Lower lobe of right lung (tissue), 2 donors: ENCODE measurements at regions not wholly inside any gene's neighbourhood (a gene's known extent, or its start where the extent isn't known, plus 50 kb on each side); places are given as distances from the start of the nearest gene placed in this dataset.

Experiments used
- ATAC-seq, 2 donors: fragments of 200-7000 bp; cut with Tn5 transposase; one replicate each; pipeline ENCODE4 v1.9.1; 2020 to 2022; ENCODE audit warnings: mild to moderate bottlenecking in 2 of 2, moderate library complexity in 2 of 2
- DNase-seq: peaks from one replicate; pipeline ENCODE4 v3.0.0-alpha.2; 2020
- H3K27ac ChIP-seq: fragments of 200-600 bp; one replicate; pipeline ENCODE4 v1.8.0; 2022
- H3K27me3 ChIP-seq: fragments of 200-600 bp; one replicate; pipeline ENCODE4 v1.8.0; 2022; ENCODE audit warnings: low read depth
- H3K36me3 ChIP-seq: fragments of 200-600 bp; one replicate; pipeline ENCODE4 v1.8.0; 2022; ENCODE audit warnings: mild to moderate bottlenecking
- H3K4me1 ChIP-seq: fragments of 200-600 bp; one replicate; pipeline ENCODE4 v1.8.0; 2022
- H3K4me3 ChIP-seq: fragments of 200-600 bp; one replicate; pipeline ENCODE4 v1.8.0; 2022; ENCODE audit warnings: mild to moderate bottlenecking
- H3K9me3 ChIP-seq: fragments of 200-600 bp; one replicate; pipeline ENCODE4 v1.8.0; 2022
- intact Hi-C: fragments of 100-400 bp; cut with DNase I; formaldehyde crosslinking; loops from one replicate; pipeline ENCODE4 v1.11.0; 2022
- TF ChIP-seq, protein P1 (sequence below): fragments of 200-600 bp; IDR thresholded peaks from one replicate; pipeline ENCODE4 v1.8.0; 2022; ENCODE audit warnings: antibody characterized with exemption, mild to moderate bottlenecking
- donor health status: DM: no; HTN: yes; CAD: no; lungs with severe emphysema.

DNA sequence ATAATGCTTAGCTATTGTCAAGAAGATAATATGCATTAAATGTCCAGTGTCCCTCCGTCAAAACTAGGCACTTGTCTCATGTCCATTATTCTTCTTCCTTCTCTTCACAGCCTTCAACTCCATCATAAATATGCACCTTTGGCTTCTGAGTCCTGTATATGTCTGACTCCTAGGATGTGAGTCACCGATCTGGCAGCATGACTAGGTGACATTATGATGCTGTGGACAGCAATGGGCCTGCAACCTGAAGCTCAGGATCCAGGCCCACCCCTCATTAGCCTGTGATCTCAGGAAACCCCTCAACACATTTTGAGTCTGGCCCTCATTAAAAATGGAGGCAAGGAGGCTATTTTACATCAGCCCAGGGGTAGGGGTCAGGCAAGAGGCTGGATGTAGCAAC lies 362.5 kb upstream of the ZMIZ1 start:
- H3K27ac ChIP-seq = no peak overlapping the region

DNA sequence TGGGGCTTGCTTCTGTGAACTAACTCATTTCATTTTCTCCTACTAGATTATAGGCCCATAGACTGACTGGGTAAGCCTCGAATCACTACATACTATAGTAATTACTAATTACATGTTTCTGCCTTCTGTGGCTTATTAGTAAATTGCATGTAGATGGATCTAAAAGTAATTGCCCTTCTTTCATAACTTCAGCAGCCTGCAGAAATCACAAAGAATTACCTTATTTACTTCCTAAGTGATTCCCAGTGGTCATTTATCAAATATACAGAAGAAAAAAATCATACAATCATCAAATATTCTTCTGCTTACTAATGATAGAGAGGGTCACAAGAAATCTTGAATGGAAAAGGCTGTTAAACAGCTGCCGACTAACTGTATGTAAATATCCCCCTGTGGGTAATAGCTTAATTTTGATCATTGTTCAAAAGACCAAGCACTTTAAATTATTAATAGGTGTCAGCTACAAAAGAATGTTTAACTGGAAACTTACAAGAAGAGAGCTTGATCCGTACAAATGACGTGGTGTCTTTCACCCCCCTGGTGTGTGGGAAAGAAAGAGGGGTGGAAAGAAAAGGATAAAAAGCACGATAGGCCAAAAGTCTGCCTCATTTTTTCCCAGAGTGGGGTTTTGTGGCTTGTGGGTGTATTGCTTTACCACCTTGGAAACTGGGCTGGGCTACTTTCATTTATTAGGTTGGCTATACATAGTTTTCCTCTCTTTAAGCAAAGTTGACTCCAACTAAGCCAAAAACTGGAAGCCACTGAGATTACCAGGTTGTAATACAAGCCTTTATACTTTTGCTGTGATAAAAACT lies 361.8 kb upstream of the ZMIZ1 start:
- Histone ChIP-seq H3K4me1 (no peaks in the 10 kb centered on the region), H3K27ac (no peak overlapping the region), H3K36me3 (no peaks in the 10 kb centered on the region), H3K4me3 (no peak overlapping the region), H3K9me3 (no peaks in the 10 kb centered on the region), H3K27me3 (no peaks in the 10 kb centered on the region)
- TF ChIP-seq, protein P1, sequence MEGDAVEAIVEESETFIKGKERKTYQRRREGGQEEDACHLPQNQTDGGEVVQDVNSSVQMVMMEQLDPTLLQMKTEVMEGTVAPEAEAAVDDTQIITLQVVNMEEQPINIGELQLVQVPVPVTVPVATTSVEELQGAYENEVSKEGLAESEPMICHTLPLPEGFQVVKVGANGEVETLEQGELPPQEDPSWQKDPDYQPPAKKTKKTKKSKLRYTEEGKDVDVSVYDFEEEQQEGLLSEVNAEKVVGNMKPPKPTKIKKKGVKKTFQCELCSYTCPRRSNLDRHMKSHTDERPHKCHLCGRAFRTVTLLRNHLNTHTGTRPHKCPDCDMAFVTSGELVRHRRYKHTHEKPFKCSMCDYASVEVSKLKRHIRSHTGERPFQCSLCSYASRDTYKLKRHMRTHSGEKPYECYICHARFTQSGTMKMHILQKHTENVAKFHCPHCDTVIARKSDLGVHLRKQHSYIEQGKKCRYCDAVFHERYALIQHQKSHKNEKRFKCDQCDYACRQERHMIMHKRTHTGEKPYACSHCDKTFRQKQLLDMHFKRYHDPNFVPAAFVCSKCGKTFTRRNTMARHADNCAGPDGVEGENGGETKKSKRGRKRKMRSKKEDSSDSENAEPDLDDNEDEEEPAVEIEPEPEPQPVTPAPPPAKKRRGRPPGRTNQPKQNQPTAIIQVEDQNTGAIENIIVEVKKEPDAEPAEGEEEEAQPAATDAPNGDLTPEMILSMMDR = no peak
- DNase-seq (no peak), ATAC-seq (no peak)
- intact Hi-C loops = no loop called here

More for the DNA sequence above, 362.5 kb upstream of the ZMIZ1 start:
- Histone ChIP-seq H3K9me3 (no peaks in the 10 kb centered on the region), H3K36me3 (no peaks in the 10 kb centered on the region), H3K4me1 (no peaks in the 10 kb centered on the region), H3K4me3 (no peak overlapping the region), H3K27me3 (no peaks in the 10 kb centered on the region)
- TF ChIP-seq, protein P1 = no peak
- intact Hi-C loops = no loop called here
- ATAC-seq (no peak), DNase-seq (no peak)

DNA sequence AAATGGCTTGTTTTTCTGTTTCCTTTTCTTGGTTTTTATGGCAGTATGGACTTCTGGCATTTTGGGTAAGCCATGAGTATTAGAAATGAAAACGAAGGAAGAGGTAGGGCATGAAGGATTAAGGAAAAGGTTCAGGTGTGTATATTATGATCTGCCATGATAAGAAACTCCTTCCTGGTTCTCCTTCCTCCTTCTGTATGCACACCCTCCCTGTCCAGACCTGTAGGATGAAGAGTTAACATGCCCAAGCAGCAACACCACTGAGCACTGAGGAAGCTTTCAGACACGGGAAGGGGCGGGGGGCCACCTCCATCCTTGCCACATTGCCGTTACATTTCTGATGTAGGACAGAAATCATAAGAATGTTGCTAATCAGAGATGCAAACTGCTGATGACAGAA lies 361.0 kb upstream of the ZMIZ1 start:
- intact Hi-C loops = no loop called here
- Histone ChIP-seq H3K9me3 (no peaks in the 10 kb centered on the region), H3K27me3 (no peaks in the 10 kb centered on the region), H3K4me1 (no peaks in the 10 kb centered on the region), H3K27ac (no peak overlapping the region), H3K4me3 (no peak overlapping the region), H3K36me3 (no peaks in the 10 kb centered on the region)
- no peak for ATAC-seq
- no peak for DNase-seq
- TF ChIP-seq, protein P1 = no peak

DNA sequence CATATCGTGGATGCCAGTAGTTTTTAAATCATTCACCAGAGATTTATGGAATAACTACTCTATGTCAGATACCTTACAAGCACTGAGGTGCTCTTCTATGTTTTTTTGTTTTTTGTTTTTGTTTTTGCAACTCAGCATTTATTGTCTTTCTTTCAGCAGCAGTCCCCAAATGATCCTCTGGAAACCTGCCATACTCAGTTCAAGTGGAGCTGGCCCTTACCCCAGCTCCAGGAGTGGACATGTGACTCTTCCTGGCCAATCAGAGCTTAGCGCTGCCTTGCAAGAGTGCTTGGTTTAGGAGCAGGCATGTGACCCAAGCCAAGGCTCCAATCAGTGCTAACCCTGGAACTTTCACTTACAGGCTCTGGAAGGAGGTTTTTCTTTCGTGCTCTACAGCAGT lies 356.6 kb upstream of the ZMIZ1 start:
- DNase-seq = peak; percentile 55
- H3K4me3 ChIP-seq = no peak overlapping the region
- ATAC-seq = peak in 1 of 2 donors; percentile 39
- intact Hi-C loops = no loop called here
- no peaks in the 10 kb centered on the region for H3K9me3 ChIP-seq
- no peaks in the 10 kb centered on the region for H3K27me3 ChIP-seq
- TF ChIP-seq, protein P1 = no peak
- H3K36me3 ChIP-seq = no peaks in the 10 kb centered on the region
- H3K4me1 ChIP-seq = no peaks in the 10 kb centered on the region
- H3K27ac ChIP-seq = no peak overlapping the region

DNA sequence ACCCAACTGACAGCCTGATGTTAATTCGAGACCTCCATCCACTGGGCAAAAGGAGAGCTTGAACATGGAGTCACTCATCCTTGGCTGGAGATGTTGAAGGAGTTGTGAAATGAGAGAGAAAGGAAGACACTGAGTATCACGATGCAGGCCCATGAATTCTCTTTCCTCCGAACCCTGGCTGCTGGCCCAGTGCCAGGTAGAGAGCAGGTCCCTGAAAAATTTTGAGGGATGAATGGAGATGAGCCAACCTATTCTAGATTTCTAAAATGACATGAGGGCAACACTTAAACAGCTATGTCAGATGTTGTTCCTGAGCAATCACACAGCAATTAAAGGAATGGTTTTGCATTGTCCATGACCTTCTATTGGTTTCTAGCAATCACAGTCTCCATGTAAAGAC lies 355.1 kb upstream of the ZMIZ1 start:
- ATAC-seq = no peak
- intact Hi-C loops = no loop called here
- no peak overlapping the region for H3K27ac ChIP-seq
- H3K4me1 ChIP-seq = no peaks in the 10 kb centered on the region
- TF ChIP-seq, protein P1 = no peak
- DNase-seq = no peak
- no peaks in the 10 kb centered on the region for H3K9me3 ChIP-seq
- H3K4me3 ChIP-seq = no peak overlapping the region
- no peaks in the 10 kb centered on the region for H3K36me3 ChIP-seq
- no peaks in the 10 kb centered on the region for H3K27me3 ChIP-seq
